ENCODE measurements at regions not wholly inside any gene's neighbourhood (a gene's known extent, or its start where the extent isn't known, plus 50 kb on each side); places are given as distances from the start of the nearest gene placed in this dataset.

DNA sequence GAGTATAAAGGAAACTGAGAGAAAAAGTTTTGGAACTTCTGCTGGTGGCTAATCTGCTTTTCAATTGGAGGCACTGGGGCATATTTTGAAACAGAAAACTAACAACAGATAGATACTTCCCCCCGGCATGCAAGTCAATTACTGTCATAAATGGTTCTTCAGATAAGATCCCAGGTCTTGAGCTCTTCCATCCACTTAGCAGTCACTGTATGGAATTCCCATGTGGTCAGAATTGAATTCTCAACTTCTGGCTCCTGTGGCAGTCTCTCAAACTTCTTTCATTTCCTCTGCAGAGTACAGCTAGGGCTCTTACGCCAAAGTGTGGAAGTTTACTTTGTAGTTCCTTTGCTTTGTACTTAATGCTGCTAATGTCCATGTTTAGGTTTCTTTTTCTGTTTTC lies 452.2 kb downstream of the IPO8 start:
- Histone ChIP-seq H3K27ac (ENCODE audit: low read depth, low read length) (no peak overlapping the region), H3K27me3 (ENCODE audit: insufficient read depth, low read length) (no peaks in the 10 kb centered on the region), H3K36me3 (ENCODE audit: insufficient read depth, low read length) (no peaks in the 10 kb centered on the region), H3K4me1 (ENCODE audit: control insufficient read depth, insufficient read depth, low read length, unreplicated experiment) (no peaks in the 10 kb centered on the region), H2AFZ (ENCODE audit: low read length, unreplicated experiment) (no peak overlapping the region), H3K79me2 (ENCODE audit: control insufficient read depth, insufficient read depth, low read length, unreplicated experiment) (no peaks in the 10 kb centered on the region), H3K4me3 (ENCODE audit: low read depth, low read length) (no peak overlapping the region)

DNA sequence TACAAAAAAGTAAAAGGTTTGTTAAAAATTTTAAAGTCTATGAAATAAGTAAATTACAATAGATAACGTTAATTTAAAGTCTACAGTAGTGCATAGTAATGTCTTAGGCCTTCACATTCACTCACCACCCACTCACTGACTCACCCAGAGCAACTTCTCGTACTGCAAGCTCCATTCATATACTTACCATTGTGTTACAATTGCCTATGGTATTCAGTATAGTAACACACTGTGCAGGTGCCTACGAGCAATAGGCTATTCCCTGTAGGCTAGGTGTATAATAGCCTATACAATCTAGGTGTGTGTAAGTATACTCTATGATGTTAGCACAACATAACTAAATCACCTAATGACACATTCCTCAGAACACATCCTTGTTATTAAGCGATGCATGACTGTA lies 435.3 kb upstream of the TMTC1 start:
- Histone ChIP-seq H2AFZ (ENCODE audit: low read length, unreplicated experiment) (no peak overlapping the region), H3K27ac (ENCODE audit: low read depth, low read length) (no peak overlapping the region), H3K27me3 (ENCODE audit: insufficient read depth, low read length) (peaks cover 7% of the 10 kb centered on the region; the same call in 1 of the 2 replicates), H3K79me2 (ENCODE audit: control insufficient read depth, insufficient read depth, low read length, unreplicated experiment) (no peaks in the 10 kb centered on the region), H3K36me3 (ENCODE audit: insufficient read depth, low read length) (no peaks in the 10 kb centered on the region), H3K4me1 (ENCODE audit: control insufficient read depth, insufficient read depth, low read length, unreplicated experiment) (no peaks in the 10 kb centered on the region), H3K4me3 (ENCODE audit: low read depth, low read length) (no peak overlapping the region)

DNA sequence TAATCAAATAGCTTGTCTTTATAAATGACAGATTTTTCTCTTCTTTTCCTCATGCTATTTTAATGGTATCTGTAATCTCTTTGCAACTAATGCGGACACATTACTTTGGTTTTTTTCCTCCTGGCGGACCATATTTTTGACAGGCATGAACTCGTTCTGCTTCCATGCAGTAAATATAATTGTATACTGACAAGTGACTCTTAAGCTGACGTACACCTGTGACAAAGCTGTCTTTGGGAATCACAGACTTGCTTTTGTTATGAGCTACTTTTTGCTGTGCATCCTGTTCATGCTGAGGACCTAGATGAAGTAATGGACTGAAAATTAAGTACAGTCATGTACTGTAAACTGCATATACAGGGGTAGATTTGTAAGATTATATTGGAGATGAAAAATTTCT lies 434.3 kb upstream of the TMTC1 start:
- Histone ChIP-seq H3K4me3 (ENCODE audit: low read depth, low read length) (no peak overlapping the region), H3K4me1 (ENCODE audit: control insufficient read depth, insufficient read depth, low read length, unreplicated experiment) (no peaks in the 10 kb centered on the region), H3K79me2 (ENCODE audit: control insufficient read depth, insufficient read depth, low read length, unreplicated experiment) (no peaks in the 10 kb centered on the region), H2AFZ (ENCODE audit: low read length, unreplicated experiment) (no peak overlapping the region), H3K27me3 (ENCODE audit: insufficient read depth, low read length) (0 out of 2 replicates have a peak, but pooled peaks cover 3% of the 10 kb centered on the region), H3K36me3 (ENCODE audit: insufficient read depth, low read length) (no peaks in the 10 kb centered on the region), H3K27ac (ENCODE audit: low read depth, low read length) (no peak overlapping the region)

DNA sequence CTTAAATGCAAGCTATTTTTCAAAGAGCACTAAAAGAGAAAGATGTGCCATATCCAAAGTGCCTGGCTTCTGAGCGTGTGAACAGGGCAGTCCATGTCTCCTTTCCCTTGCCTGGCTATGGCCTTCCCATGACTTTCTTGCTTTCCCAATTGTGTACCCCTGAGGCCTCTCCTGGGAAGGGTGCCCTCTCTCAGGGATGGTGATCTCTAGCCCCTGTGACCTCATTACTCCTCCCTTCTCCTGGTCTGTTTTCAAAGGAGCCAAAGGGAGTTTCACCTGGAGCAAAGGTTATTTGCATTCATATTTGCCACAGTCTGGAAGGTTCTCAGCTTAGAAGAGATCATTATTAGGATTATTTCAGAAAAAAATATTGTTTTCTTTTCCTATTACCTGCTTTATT lies 429.4 kb upstream of the TMTC1 start:
- no peak overlapping the region for H3K27ac ChIP-seq (ENCODE audit: low read depth, low read length)
- H2AFZ ChIP-seq (ENCODE audit: low read length, unreplicated experiment): no peak overlapping the region
- H3K4me1 ChIP-seq (ENCODE audit: control insufficient read depth, insufficient read depth, low read length, unreplicated experiment): no peaks in the 10 kb centered on the region
- H3K79me2 ChIP-seq (ENCODE audit: control insufficient read depth, insufficient read depth, low read length, unreplicated experiment): no peaks in the 10 kb centered on the region
- H3K27me3 ChIP-seq (ENCODE audit: insufficient read depth, low read length): 0 out of 2 replicates have a peak, but pooled peaks cover 3% of the 10 kb centered on the region
- no peak overlapping the region for H3K4me3 ChIP-seq (ENCODE audit: low read depth, low read length)
- H3K36me3 ChIP-seq (ENCODE audit: insufficient read depth, low read length): no peaks in the 10 kb centered on the region

DNA sequence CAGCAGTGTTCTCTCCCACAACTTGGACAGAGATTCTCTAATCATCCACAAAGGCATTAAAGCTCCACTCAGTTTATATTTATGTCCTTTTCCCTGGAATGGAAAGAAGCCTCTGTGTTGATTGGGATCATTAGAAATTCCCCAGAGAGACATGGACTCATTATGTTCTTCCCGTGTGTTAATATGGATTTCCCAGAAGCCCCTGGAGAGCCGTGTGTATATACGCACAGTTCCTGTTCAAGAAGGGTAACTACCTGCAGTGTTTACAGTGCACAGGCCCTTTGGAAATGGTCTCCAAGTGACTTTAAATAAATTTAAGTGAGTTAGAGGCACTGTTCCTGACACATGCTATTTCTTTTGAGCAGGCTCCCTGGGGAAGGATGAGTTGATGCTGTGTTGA lies 428.0 kb upstream of the TMTC1 start:
- Histone ChIP-seq H3K79me2 (ENCODE audit: control insufficient read depth, insufficient read depth, low read length, unreplicated experiment) (no peaks in the 10 kb centered on the region), H3K27me3 (ENCODE audit: insufficient read depth, low read length) (peaks cover 14% of the 10 kb centered on the region; the same call in 1 of the 2 replicates), H3K4me1 (ENCODE audit: control insufficient read depth, insufficient read depth, low read length, unreplicated experiment) (no peaks in the 10 kb centered on the region), H3K36me3 (ENCODE audit: insufficient read depth, low read length) (no peaks in the 10 kb centered on the region), H2AFZ (ENCODE audit: low read length, unreplicated experiment) (no peak overlapping the region), H3K27ac (ENCODE audit: low read depth, low read length) (no peak overlapping the region), H3K4me3 (ENCODE audit: low read depth, low read length) (no peak overlapping the region)

DNA sequence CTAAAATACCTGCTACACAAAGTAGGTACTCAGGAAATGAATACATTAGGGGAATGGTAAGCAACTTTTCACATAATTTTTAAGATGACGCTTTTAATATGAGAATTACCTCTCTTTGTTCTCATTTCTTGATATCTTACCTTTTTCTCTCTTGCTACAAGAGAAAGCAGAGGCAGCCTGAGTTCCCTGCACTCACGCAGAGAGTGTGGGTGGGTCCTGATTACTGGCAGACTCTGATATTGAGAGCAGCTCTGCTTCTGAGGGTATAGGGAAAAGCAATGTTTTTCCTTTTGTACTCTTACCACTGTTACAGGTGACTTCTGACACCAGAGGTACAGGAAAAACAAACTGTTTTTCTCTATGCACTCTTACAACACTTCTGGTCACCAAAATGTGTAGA lies 420.2 kb upstream of the TMTC1 start:
- Histone ChIP-seq H3K27ac (ENCODE audit: low read depth, low read length) (no peak overlapping the region), H3K27me3 (ENCODE audit: insufficient read depth, low read length) (peaks cover 77% of the 10 kb centered on the region)

DNA sequence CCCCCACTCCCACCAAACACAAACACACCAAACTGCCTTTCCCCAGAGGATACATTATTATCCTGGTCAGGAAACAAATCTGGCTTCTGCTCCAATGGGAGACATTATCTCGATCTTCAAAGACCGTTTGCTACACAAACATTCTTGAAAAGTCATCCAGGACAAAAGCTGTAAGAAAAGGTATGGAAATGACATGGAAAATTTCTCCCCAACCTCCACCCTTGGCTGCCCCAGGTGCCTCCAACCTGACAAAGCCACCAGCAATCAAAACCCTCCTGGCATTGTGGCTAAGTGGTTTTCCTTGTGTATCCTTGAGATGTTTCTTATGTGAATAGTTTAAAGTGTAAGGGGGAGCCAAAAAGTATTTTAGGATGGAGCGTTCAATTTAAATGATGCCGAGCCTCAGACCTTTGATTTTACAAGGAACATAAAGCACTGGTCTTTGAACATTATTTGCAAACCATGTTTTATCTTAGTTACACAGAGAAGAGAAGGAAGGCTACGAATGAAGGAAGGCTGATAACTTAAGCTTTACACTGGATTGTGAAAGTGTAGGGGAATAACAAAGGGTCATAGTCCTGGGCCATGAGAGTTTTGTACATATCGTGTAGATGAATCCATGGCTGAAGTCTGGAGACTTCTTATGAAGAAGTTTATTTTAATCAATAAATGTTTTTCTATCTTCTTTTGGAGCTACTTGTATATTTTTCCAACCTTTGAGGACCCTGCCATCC lies 418.9 kb upstream of the TMTC1 start:
- Histone ChIP-seq H3K4me1 (ENCODE audit: control insufficient read depth, insufficient read depth, low read length, unreplicated experiment) (peaks cover 5% of the 10 kb centered on the region), H3K27me3 (ENCODE audit: insufficient read depth, low read length) (peaks cover 75% of the 10 kb centered on the region), H2AFZ (ENCODE audit: low read length, unreplicated experiment) (no peak overlapping the region), H3K27ac (ENCODE audit: low read depth, low read length) (no peak overlapping the region), H3K36me3 (ENCODE audit: insufficient read depth, low read length) (no peaks in the 10 kb centered on the region), H3K4me3 (ENCODE audit: low read depth, low read length) (no peak overlapping the region), H3K79me2 (ENCODE audit: control insufficient read depth, insufficient read depth, low read length, unreplicated experiment) (no peaks in the 10 kb centered on the region)

More for the DNA sequence above, 420.2 kb upstream of the TMTC1 start:
- Histone ChIP-seq H2AFZ (ENCODE audit: low read length, unreplicated experiment) (no peak overlapping the region), H3K36me3 (ENCODE audit: insufficient read depth, low read length) (no peaks in the 10 kb centered on the region), H3K4me3 (ENCODE audit: low read depth, low read length) (no peak overlapping the region), H3K4me1 (ENCODE audit: control insufficient read depth, insufficient read depth, low read length, unreplicated experiment) (no peaks in the 10 kb centered on the region), H3K79me2 (ENCODE audit: control insufficient read depth, insufficient read depth, low read length, unreplicated experiment) (no peaks in the 10 kb centered on the region)

DNA sequence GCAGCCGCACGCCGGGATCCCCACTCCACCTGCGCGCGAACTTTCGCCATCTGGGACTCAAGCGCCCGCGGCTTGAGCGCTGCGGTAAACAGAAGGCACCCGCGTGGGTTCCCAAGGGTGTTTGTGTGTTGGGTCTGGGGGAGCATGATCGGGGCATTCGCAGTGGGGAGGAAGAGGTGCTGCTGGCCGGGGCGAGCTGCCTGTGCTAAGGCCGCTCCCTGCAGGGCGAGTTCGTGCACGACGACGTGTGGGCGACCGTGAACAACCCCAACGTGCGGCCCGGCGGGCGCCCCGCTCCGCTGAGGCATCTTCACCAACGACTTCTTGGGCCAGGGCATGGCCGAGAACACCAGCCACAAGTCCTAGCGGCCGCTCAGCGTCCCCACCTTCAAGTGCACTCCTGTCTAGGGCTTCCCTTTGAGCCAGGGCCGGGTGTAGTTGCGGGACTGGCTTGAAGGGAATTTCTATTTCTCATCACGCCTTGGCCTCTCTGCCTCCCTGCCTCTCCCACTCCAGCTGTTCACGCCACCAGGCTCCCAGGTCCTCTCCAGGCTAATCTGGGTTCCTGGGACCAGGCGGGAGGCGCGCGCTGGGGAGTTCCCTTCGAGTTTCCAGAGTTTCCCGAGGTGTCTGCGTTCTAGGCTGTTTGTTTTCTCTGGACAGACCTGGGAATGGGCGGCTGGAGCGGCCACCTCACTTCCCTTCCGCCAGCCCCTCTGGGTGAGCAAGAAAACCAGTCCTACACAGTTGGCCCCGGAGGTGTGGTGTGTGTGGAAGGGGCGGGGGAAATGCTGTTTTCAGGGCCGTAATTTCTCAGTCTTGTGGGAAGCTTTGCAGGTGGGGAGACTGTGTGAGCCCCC lies 417.8 kb upstream of the TMTC1 start:
- peak overlapping the region; percentile 7 for H2AFZ ChIP-seq (ENCODE audit: low read length, unreplicated experiment)
- H3K36me3 ChIP-seq (ENCODE audit: insufficient read depth, low read length): no peaks in the 10 kb centered on the region
- H3K4me3 ChIP-seq (ENCODE audit: low read depth, low read length): peak overlapping the region; percentile 71
- H3K79me2 ChIP-seq (ENCODE audit: control insufficient read depth, insufficient read depth, low read length, unreplicated experiment): no peaks in the 10 kb centered on the region
- H3K27ac ChIP-seq (ENCODE audit: low read depth, low read length): no peak overlapping the region
- H3K4me1 ChIP-seq (ENCODE audit: control insufficient read depth, insufficient read depth, low read length, unreplicated experiment): peaks cover 11% of the 10 kb centered on the region
- H3K27me3 ChIP-seq (ENCODE audit: insufficient read depth, low read length): peaks cover 64% of the 10 kb centered on the region

DNA sequence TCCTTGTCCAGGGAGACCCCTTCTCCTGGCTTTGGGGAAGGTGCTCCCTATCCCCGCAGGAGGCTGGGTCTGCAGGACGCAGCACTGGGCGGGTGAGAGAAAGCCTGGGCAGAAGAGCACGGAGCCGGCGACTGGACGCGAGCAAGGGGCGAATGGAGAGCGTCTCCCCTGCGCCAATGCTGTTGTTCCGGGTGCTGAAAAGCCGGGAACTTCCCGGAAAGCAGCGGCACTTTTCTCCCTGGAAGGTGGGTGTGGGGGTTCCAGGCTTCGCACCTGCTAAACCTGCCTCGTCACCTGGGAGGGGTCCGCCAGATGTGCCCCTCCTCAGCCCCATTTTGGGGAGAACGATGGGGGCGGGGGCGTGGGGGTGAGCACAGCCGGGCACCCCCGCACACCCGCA lies 417.1 kb upstream of the TMTC1 start:
- peak overlapping the region; percentile 71 for H3K4me3 ChIP-seq (ENCODE audit: low read depth, low read length)
- H3K79me2 ChIP-seq (ENCODE audit: control insufficient read depth, insufficient read depth, low read length, unreplicated experiment): no peaks in the 10 kb centered on the region

DNA sequence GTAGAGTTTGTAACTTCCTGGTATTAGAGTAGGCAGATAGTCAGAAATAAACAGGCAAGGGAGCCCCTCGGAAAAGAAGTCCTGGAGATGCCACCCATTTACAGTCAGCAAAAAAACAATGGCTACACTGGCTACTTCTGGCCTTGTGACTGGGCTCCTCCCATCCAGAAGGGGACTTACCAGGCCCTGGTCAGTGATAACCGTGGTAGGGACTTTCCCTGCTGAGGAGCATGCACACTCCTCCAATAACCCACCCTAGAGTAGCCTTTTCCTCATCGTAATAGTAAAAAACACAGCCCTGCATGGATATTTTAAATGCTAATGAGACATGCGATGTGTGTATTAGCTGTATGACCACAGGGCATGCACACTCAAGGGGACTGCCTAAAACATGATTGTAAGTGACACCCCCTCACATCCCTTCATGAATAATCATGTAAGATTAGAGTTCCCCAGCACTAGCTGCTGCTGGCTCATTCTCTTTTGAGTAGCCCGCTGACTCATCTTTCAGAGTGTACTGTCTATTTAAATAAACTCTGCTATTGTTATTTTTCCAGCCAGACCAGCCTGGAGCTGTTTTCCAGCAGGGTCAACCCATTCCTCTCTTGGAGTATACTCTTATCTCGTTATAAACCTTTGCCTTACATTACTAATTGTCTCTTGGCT lies 413.8 kb upstream of the TMTC1 start:
- H3K27ac ChIP-seq (ENCODE audit: low read depth, low read length): no peak overlapping the region
- H3K79me2 ChIP-seq (ENCODE audit: control insufficient read depth, insufficient read depth, low read length, unreplicated experiment): no peaks in the 10 kb centered on the region
- no peak overlapping the region for H2AFZ ChIP-seq (ENCODE audit: low read length, unreplicated experiment)
- H3K27me3 ChIP-seq (ENCODE audit: insufficient read depth, low read length): peaks cover 28% of the 10 kb centered on the region
- peaks cover 11% of the 10 kb centered on the region for H3K4me1 ChIP-seq (ENCODE audit: control insufficient read depth, insufficient read depth, low read length, unreplicated experiment)
- no peaks in the 10 kb centered on the region for H3K36me3 ChIP-seq (ENCODE audit: insufficient read depth, low read length)
- no peak overlapping the region for H3K4me3 ChIP-seq (ENCODE audit: low read depth, low read length)

More for the DNA sequence above, 417.1 kb upstream of the TMTC1 start:
- Histone ChIP-seq H2AFZ (ENCODE audit: low read length, unreplicated experiment) (no peak overlapping the region), H3K36me3 (ENCODE audit: insufficient read depth, low read length) (no peaks in the 10 kb centered on the region), H3K4me1 (ENCODE audit: control insufficient read depth, insufficient read depth, low read length, unreplicated experiment) (peaks cover 11% of the 10 kb centered on the region), H3K27me3 (ENCODE audit: insufficient read depth, low read length) (peaks cover 57% of the 10 kb centered on the region), H3K27ac (ENCODE audit: low read depth, low read length) (no peak overlapping the region)

Data from ACC112 (cell line).